ENCODE measurements at regions not wholly inside any gene's neighbourhood (a gene's known extent, or its start where the extent isn't known, plus 50 kb on each side); places are given as distances from the start of the nearest gene placed in this dataset.

DNA sequence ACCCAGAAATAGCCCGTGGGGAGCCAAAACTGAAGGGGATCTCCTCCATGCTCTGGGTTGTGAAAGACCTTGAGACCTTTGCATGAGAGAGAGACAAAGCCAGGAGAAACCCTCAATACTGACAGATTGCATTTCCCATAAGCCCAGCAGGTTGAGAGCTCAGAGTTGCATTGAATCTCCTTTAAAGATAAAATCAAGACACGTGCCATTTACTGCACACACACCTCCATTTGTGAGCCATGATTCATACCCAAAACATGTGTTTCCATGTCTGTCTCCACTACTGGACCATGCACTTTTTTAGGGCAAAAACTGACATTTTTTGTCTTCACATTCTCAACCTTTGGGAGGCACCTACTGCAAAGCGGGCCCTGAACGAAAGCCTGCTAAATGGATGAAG is 144.0 kb upstream of the NRIP1 start:
- in situ Hi-C loops (cut with MboI) = no loop called here
- Histone ChIP-seq H3K9ac (no peak overlapping the region), H3K9me2 (ENCODE audit: insufficient read depth) (no peaks in the 10 kb centered on the region), H3K4me1 (ENCODE audit: insufficient read depth) (peaks cover 11% of the 10 kb centered on the region), H3K36me3 (ENCODE audit: low read depth) (no peaks in the 10 kb centered on the region), H4K20me1 (ENCODE audit: insufficient read depth) (no peaks in the 10 kb centered on the region), H3K79me2 (ENCODE audit: insufficient read depth) (no peaks in the 10 kb centered on the region), H3K27me3 (replicated peaks; ENCODE audit: insufficient read depth) (no peaks in the 10 kb centered on the region), H3F3A (ENCODE audit: insufficient read depth) (0 out of 2 replicates have a peak, but pooled peaks cover 8% of the 10 kb centered on the region), H3K4me3 (no peak overlapping the region), H2AFZ (no peak overlapping the region), H3K9me3 (ENCODE audit: low read depth) (no peaks in the 10 kb centered on the region), H3K27ac (no peak overlapping the region), H3K4me2 (ENCODE audit: unreplicated experiment) (no peak overlapping the region)
- DNase-seq = no peak
- WGBS, 2 experiments (ENCODE audit: low coverage in 1 of 2, low lambda C conversion rate in 2 of 2, missing lambda C conversion rate in 2 of 2) = 88 to 91% methylated on average over 4 of the region's 4 CpGs
- TF ChIP-seq EZH2phosphoT487 (IDR thresholded peaks at IDR 0.05; ENCODE audit: insufficient read depth, low read depth) (no peak), EZH2 (IDR thresholded peaks at IDR 0.05; ENCODE audit: insufficient read depth, poor library complexity, severe bottlenecking) (no peak)

DNA sequence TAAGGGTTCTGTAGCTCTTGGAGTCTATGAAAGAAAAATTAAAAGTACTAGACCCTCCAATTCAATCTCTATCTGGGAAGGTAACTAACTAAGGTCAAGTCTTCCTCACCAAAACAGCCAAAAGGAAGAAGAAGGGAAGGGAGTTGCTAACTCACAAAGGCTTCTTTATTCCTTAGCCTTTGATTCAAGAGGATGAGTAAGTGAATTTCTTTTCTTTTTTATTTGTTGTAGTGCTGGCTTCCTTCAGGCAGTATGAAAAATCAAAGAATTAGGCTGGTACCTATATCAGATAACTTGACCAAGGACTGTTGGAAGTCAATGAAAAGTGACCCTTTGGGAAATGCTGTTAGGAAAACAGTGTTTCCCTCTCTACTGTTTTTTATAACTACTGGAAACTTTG is 144.4 kb upstream of the NRIP1 start:
- Histone ChIP-seq H3K9ac (no peak overlapping the region), H3K27me3 (replicated peaks; ENCODE audit: insufficient read depth) (no peaks in the 10 kb centered on the region), H3K4me2 (ENCODE audit: unreplicated experiment) (no peak overlapping the region), H3K36me3 (ENCODE audit: low read depth) (no peaks in the 10 kb centered on the region), H3K4me3 (no peak overlapping the region), H3K9me3 (ENCODE audit: low read depth) (no peaks in the 10 kb centered on the region), H4K20me1 (ENCODE audit: insufficient read depth) (no peaks in the 10 kb centered on the region), H3F3A (ENCODE audit: insufficient read depth) (0 out of 2 replicates have a peak, but pooled peaks cover 8% of the 10 kb centered on the region), H3K4me1 (ENCODE audit: insufficient read depth) (peaks cover 11% of the 10 kb centered on the region), H2AFZ (no peak overlapping the region), H3K9me2 (ENCODE audit: insufficient read depth) (no peaks in the 10 kb centered on the region), H3K79me2 (ENCODE audit: insufficient read depth) (no peaks in the 10 kb centered on the region), H3K27ac (no peak overlapping the region)
- in situ Hi-C loops (cut with MboI) = no loop called here
- DNase-seq = no peak
- TF ChIP-seq EZH2 (IDR thresholded peaks at IDR 0.05; ENCODE audit: insufficient read depth, poor library complexity, severe bottlenecking) (no peak), EZH2phosphoT487 (IDR thresholded peaks at IDR 0.05; ENCODE audit: insufficient read depth, low read depth) (no peak)

DNA sequence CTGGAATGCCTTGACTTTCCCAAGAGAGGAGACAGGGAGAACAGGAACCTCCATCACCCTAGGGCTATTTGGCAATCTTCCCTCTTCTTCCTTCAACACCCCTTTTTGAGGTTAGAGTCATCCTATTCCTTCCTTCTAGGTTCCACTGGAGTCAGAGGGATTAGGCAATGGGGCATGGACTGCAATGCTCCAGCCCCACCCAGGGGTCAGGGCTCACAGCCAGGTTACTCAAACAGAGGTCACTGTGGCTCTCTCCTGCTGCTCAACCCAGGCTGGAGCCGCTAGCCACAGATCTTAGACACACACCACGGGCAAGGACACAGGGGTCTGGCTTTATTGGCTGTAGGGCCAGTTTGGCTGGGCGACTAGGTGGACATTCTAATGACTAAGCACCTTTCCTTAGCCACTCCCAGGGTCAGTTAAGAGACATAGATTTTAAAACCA is 145.5 kb upstream of the NRIP1 start:
- Histone ChIP-seq H3K9me3 (ENCODE audit: low read depth) (no peaks in the 10 kb centered on the region), H3K27me3 (replicated peaks; ENCODE audit: insufficient read depth) (no peaks in the 10 kb centered on the region), H3F3A (ENCODE audit: insufficient read depth) (0 out of 2 replicates have a peak, but pooled peaks cover 8% of the 10 kb centered on the region), H3K27ac (no peak overlapping the region), H3K4me3 (no peak overlapping the region), H3K79me2 (ENCODE audit: insufficient read depth) (no peaks in the 10 kb centered on the region), H2AFZ (0 out of 2 replicates have a peak overlapping the region, but pooled peaks have one; percentile 23), H3K9me2 (ENCODE audit: insufficient read depth) (no peaks in the 10 kb centered on the region), H3K4me1 (ENCODE audit: insufficient read depth) (peaks cover 11% of the 10 kb centered on the region), H3K4me2 (ENCODE audit: unreplicated experiment) (no peak overlapping the region), H4K20me1 (ENCODE audit: insufficient read depth) (no peaks in the 10 kb centered on the region), H3K36me3 (ENCODE audit: low read depth) (no peaks in the 10 kb centered on the region), H3K9ac (no peak overlapping the region)
- TF ChIP-seq EZH2phosphoT487 (IDR thresholded peaks at IDR 0.05; ENCODE audit: insufficient read depth, low read depth) (no peak), EZH2 (IDR thresholded peaks at IDR 0.05; ENCODE audit: insufficient read depth, poor library complexity, severe bottlenecking) (no peak)
- WGBS, 2 experiments (ENCODE audit: low coverage in 1 of 2, low lambda C conversion rate in 2 of 2, missing lambda C conversion rate in 2 of 2) = 59 to 64% methylated on average over 3 of the region's 3 CpGs
- peak; percentile 66 for DNase-seq
- in situ Hi-C loops (cut with MboI) = no loop called here

DNA sequence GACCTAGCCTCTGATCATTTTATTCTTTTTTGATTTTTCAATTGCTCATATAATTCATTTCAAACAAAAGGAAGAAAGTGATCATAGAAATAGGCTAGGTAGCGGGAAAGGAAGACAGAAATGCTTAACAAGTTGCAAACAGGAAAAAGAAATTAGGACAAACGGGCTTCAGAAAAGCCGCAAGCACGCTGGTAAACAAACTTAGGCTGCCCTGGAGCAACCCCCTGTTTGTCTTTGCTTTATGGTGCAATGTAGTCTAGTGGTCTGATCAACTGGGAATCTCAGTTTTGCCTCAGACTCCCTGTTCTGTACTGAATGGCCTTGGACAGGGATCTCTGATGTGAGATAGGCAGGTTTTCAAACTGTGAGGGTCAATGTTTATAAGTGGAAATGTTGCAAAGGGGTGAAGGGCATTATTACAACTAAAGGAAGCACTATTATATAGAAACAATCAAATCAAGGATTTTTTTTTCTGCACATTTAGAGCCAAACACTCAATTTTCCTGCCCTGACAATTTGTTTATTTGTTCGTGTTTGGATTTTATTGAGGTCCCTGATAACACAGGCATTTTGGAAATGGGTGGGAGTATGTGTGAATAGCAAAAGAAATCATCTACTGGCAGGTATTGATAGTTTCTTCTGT is 146.8 kb upstream of the NRIP1 start:
- H2AFZ ChIP-seq = no peak overlapping the region
- DNase-seq = no peak
- H3F3A ChIP-seq (ENCODE audit: insufficient read depth) = 0 out of 2 replicates have a peak, but pooled peaks cover 8% of the 10 kb centered on the region
- H3K4me1 ChIP-seq (ENCODE audit: insufficient read depth) = peaks cover 11% of the 10 kb centered on the region
- no peak overlapping the region for H3K9ac ChIP-seq
- TF ChIP-seq EZH2phosphoT487 (IDR thresholded peaks at IDR 0.05; ENCODE audit: insufficient read depth, low read depth) = no peak
- TF ChIP-seq EZH2 (IDR thresholded peaks at IDR 0.05; ENCODE audit: insufficient read depth, poor library complexity, severe bottlenecking) = no peak
- no peaks in the 10 kb centered on the region for H4K20me1 ChIP-seq (ENCODE audit: insufficient read depth)
- H3K36me3 ChIP-seq (ENCODE audit: low read depth) = no peaks in the 10 kb centered on the region
- no peaks in the 10 kb centered on the region for H3K79me2 ChIP-seq (ENCODE audit: insufficient read depth)
- no peak overlapping the region for H3K4me3 ChIP-seq
- no peak overlapping the region for H3K27ac ChIP-seq
- H3K9me2 ChIP-seq (ENCODE audit: insufficient read depth) = no peaks in the 10 kb centered on the region
- no peaks in the 10 kb centered on the region for H3K27me3 ChIP-seq (replicated peaks; ENCODE audit: insufficient read depth)
- H3K4me2 ChIP-seq (ENCODE audit: unreplicated experiment) = no peak overlapping the region
- in situ Hi-C loops (cut with MboI) = no loop called here
- 72 to 77% methylated on average over 5 of the region's 5 CpGs for WGBS, 2 experiments (ENCODE audit: low coverage in 1 of 2, low lambda C conversion rate in 2 of 2, missing lambda C conversion rate in 2 of 2)
- H3K9me3 ChIP-seq (ENCODE audit: low read depth) = no peaks in the 10 kb centered on the region
